Thymus (tissue), 11 donors: ENCODE measurements at regions not wholly inside any gene's neighbourhood (a gene's known extent, or its start where the extent isn't known, plus 50 kb on each side); places are given as distances from the start of the nearest gene placed in this dataset.

Experiments used
- DNase-seq, 9 donors: peaks; one replicate each; pipeline ENCODE4 v3.0.0-alpha.2; 2013; ENCODE audit warnings: low spot score in 9 of 9, low read depth in 6 of 9, missing footprints in 1 of 9
- H3K27ac ChIP-seq, 2 donors: one replicate each; pipeline ENCODE4 v1.5.1; 2013; ENCODE audit warnings: control low read depth in 1 of 2, low read depth in 1 of 2, low read length in 1 of 2, mild to moderate bottlenecking in 1 of 2, moderate library complexity in 1 of 2
- H3K27me3 ChIP-seq, 2 donors: one replicate each; pipeline ENCODE4 v1.5.1; 2013; ENCODE audit warnings: low read length in 1 of 2; ENCODE audit not compliant: control insufficient read depth in 2 of 2, insufficient read depth in 1 of 2
- H3K36me3 ChIP-seq, 2 donors: one replicate each; pipeline ENCODE4 v1.5.1; 2013; ENCODE audit warnings: low read length in 1 of 2, mild to moderate bottlenecking in 1 of 2, moderate library complexity in 1 of 2; ENCODE audit not compliant: control insufficient read depth in 2 of 2, insufficient read depth in 2 of 2
- H3K4me1 ChIP-seq, 2 donors: one replicate each; pipeline ENCODE4 v1.5.1; 2013; ENCODE audit warnings: low read length in 2 of 2; ENCODE audit not compliant: control insufficient read depth in 2 of 2, insufficient read depth in 2 of 2
- H3K4me3 ChIP-seq, 2 donors: one replicate each; pipeline ENCODE4 v1.5.1; 2013; ENCODE audit warnings: low read length in 2 of 2, control low read depth in 1 of 2, mild to moderate bottlenecking in 1 of 2
- H3K9me3 ChIP-seq, 2 donors: one replicate each; pipeline ENCODE4 v1.5.1; 2013; ENCODE audit warnings: low read length in 1 of 2, mild to moderate bottlenecking in 1 of 2; ENCODE audit not compliant: control insufficient read depth in 2 of 2, insufficient read depth in 1 of 2
- WGBS: extraction: QIAGEN DNeasy Blood & Tissue Kit; methylation state at CpG from one replicate; pipeline ENCODE4 v1.1.7; 2013; 5-methylcytosine and 5-hydroxymethylcytosine counted together
- donor health status: healthy.

DNA sequence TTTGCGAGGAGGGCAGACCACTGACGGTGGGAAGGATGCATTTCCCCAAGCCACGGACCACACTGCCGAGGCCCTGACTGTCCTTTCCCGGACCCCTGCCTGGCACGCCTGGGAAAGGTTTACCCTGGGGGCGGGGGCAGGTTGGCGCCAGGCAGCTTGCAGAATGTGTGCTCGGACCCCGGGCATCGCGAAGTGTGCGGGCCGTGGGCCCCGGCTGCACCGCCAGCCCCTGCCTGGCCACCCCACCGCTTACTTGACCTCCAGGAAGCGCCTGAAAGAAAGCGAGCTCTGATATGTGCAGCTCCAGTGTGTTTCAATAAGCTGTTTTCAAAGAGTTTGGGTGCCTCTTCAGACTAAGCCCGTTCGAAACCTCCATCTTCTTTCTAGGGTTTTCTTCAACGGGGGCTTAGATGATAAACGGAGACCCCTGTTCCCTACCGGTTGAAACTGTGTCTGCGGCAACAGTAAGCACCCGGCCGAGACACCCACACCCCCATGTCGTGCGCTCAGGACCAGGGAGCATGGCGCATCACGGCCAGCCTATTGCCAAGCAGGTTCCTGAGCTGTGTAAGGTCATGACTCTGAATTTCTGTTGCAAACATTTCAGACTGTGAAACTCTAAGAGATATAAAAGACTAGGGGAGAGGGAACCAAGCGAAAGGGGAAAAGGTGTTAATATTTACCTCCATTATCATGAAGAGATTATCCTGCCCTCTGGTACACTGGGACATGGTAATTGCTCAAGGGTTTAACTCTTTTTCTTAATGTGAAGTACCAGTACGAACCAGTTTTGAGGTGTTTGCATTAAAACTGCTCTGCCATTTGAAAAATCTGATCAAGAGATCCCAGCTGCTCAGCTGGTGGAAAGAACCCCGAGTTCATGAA lies 231.2 kb upstream of the FOXQ1 start:
- Histone ChIP-seq H3K9me3 (no peaks in the 10 kb centered on the region), H3K4me3 (no peak overlapping the region), H3K27ac (no peak overlapping the region), H3K4me1 (no peaks in the 10 kb centered on the region), H3K27me3 (no peaks in the 10 kb centered on the region), H3K36me3 (no peaks in the 10 kb centered on the region)
- DNase-seq: no peak
- 96% methylated on average over 34 of the region's 34 CpGs for WGBS

DNA sequence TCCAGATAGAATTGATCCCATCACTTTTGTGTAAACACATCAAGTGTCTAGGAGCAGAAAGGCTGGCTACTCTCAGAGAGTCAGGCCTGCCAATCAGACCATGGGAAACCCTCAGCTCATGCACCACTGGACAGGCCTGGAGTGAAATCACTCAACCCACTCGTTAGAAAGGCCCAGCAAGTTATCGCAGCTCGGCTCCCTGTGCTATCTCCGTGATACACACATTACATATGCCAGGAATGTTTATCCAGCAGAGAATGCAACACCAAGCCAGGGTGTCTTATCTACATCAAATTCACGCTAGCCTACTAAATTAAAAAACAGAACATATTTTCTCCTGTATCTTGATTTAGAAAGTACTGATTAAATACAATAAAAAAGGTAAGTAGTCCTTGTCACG lies 232.4 kb upstream of the FOXQ1 start:
- no peak for DNase-seq
- Histone ChIP-seq H3K9me3 (no peaks in the 10 kb centered on the region), H3K27ac (no peak overlapping the region), H3K4me1 (no peaks in the 10 kb centered on the region), H3K4me3 (no peak overlapping the region), H3K27me3 (no peaks in the 10 kb centered on the region), H3K36me3 (no peaks in the 10 kb centered on the region)
- WGBS: 94% methylated on average over 6 of the region's 6 CpGs

DNA sequence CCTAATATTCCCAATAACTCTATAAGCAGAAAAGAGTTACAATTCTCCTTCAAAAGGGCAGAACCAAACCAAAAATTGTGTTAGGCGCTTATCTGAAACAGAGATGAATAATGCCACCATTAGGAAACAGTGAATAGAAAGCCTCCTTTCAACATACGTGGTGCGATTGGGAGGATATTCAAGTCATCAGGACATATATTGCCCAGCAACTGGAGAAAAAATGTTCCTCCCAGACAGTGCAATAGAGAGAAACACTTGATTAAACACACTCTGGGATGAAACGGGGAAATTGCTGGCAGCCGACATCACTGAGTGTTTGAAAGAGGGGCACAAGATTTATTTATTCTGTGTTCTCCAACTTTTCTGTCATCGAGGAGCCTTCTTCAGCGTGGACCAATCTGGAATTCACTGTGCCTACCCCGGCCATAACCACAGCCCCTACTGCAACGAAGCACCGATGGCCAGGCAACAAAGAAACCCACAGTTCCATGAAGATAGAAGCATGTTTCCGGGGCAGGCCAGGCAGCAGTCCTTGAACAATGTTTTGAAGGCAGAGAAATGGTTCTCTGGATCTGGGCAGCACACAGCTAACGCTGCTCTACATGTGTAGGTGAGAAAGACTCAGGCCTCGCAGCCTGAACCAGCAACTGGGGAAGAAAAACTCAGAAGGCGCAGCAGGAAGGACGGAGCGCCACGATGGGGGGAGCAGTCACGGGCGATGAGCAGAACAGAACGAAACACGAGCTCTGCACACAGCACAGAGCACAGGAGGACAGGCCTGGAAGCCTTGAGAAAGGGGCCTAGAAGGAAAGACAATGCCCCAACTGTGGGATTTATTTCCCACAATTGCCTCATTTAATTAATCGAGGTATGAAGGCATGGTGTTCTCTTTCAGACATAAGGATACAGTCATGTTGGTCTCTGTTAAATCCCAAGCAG lies 234.2 kb upstream of the FOXQ1 start:
- DNase-seq: no peak
- H3K9me3 ChIP-seq: no peaks in the 10 kb centered on the region
- H3K36me3 ChIP-seq: no peaks in the 10 kb centered on the region
- no peaks in the 10 kb centered on the region for H3K4me1 ChIP-seq
- H3K27me3 ChIP-seq: no peaks in the 10 kb centered on the region
- H3K27ac ChIP-seq: no peak overlapping the region
- H3K4me3 ChIP-seq: no peak overlapping the region
- 89% methylated on average over 22 of the region's 22 CpGs for WGBS

DNA sequence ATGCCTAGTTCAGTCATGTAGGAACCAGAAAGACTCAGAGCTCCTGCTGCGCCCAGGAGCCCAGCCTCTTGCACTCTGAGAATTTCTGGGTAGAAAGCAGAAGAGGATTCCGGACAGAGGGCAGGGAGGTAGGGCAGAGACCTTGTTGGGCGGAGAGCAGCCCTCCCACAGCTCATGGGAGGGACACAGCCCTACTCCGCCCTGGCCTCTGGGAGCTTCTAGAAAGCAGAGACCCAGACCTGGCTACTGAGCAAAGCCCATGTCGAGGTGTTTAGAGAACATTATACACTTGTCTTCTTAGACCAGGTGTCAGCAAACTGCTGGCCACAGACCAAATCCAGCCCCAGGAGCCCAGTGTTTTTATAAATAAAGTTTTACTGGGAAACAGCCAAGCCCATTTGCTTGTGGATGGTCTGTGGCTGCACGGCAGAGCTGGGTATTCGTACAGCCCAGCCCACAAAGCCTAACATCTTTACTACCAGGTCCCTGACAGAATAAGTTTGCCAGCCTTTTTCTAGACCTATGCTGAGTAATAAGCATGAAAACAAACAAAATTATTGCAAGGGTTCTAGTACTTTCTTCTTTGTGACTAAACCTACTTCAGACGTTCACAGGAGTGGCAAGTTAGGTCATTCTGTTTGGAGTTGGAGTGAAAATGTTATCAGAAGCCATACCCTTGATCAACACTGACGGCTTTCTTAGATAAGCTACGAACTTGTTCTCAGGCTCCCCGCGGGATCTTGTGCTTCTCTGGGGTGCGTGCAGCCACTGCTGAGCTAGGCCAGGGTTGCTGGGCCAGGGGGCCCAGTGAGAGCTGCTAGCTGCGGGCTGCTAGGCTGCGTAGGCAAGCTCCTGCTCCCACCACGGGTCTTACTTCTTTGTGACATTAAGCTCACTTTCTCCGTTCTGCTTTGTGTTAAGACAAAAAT lies 235.1 kb upstream of the FOXQ1 start:
- Histone ChIP-seq H3K36me3 (no peaks in the 10 kb centered on the region), H3K4me1 (no peaks in the 10 kb centered on the region), H3K9me3 (no peaks in the 10 kb centered on the region), H3K27ac (no peak overlapping the region), H3K4me3 (no peak overlapping the region), H3K27me3 (no peaks in the 10 kb centered on the region)
- no peak for DNase-seq
- WGBS: 78% methylated on average over 17 of the region's 17 CpGs

DNA sequence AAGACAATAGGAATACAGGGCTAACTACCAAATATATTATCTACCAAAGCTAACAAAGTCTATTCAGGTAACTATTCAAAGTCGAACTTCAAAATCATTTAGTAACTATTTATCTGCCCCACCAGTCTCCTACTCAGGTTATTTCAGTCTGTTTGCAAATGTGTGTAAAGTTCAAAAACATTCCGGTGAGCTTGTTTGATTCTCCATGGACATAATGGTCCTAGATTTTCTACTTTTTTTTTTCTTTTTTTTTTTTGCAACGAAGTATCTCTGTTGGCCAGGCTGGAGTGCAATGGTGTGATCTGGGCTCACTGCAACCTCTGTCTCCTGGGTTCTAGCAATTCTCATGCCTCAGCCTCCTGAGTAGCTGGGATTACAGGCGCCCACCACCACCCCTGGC lies 236.0 kb upstream of the FOXQ1 start:
- 93% methylated on average over 4 of the region's 4 CpGs for WGBS
- Histone ChIP-seq H3K9me3 (no peaks in the 10 kb centered on the region), H3K27me3 (no peaks in the 10 kb centered on the region), H3K4me1 (no peaks in the 10 kb centered on the region), H3K36me3 (no peaks in the 10 kb centered on the region), H3K27ac (no peak overlapping the region), H3K4me3 (no peak overlapping the region)
- no peak for DNase-seq

DNA sequence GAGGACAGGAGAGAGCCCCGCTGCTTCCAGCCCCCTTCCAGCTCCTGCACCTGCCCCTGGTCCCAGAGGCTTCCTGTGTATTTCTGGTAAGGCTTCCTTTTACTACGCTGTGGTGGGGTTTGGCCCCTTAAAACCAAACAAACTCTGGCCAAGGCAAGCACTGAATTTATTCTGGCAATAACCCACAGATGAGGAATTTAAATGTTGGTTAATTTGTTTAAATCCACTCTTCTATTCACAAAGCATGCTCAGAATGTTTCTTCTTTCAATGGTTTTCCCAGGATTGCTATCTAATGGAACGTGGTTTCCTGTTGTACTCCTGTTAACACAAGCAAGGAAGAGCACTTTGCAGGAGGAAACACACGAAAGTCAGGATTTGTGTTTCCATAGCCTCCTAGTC lies 236.5 kb upstream of the FOXQ1 start:
- H3K9me3 ChIP-seq: no peaks in the 10 kb centered on the region
- no peak overlapping the region for H3K27ac ChIP-seq
- H3K4me3 ChIP-seq: no peak overlapping the region
- H3K27me3 ChIP-seq: no peaks in the 10 kb centered on the region
- 32% methylated on average over 4 of the region's 4 CpGs for WGBS
- no peaks in the 10 kb centered on the region for H3K4me1 ChIP-seq
- DNase-seq: no peak
- H3K36me3 ChIP-seq: no peaks in the 10 kb centered on the region

DNA sequence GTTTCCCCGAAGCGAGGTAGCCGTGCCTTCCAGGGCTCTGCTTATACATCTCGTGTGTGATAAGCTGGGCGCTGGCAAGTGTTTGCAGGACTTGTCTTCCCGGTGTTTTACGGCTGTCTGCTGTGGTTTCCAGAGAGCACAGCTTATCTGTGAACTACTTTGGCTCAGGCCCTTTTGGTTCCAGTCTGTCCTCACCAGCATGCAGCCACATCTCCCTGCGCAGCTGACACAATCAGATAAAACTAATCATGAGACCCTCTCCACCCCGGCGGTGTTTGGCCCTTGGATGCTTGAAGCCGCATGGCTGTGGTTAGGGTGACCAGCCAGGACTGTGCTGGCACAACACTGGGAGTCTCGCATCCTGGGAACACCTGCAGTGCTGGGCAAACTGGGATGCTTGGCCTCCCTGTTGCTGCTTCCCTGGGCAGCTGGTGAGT lies 241.8 kb upstream of the FOXQ1 start:
- H3K4me3 ChIP-seq: no peak overlapping the region
- WGBS: 29% methylated on average over 12 of the region's 12 CpGs
- H3K27ac ChIP-seq: no peak overlapping the region
- no peak for DNase-seq
- peaks cover 0 to 3% of the 10 kb centered on the region in 2 donors for H3K27me3 ChIP-seq
- H3K36me3 ChIP-seq: no peaks in the 10 kb centered on the region
- no peaks in the 10 kb centered on the region for H3K4me1 ChIP-seq
- no peaks in the 10 kb centered on the region for H3K9me3 ChIP-seq

DNA sequence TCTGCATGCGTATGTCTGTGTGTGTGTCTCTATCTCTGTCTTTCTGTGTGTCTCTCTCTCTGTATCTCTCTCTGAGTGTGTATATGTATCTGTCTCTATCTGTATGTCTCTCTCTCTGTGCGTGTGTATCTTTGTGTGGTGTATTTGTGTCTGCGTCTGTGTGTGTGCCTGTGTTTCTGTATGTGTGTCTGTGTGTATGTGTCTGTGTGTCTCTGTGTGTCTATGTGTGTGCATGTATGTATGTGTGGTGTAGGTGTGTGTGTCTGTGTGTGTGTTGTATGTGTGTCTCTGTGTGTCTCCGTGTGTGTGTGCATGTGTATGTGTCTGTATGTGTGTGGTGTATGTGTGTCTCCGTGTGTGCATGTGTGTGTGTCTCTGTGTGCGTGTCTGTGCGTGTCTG lies 243.0 kb upstream of the FOXQ1 start:
- no peaks in the 10 kb centered on the region for H3K36me3 ChIP-seq
- H3K9me3 ChIP-seq: no peaks in the 10 kb centered on the region
- peaks cover 0 to 3% of the 10 kb centered on the region in 2 donors for H3K27me3 ChIP-seq
- DNase-seq: no peak
- no peak overlapping the region for H3K27ac ChIP-seq
- 93% methylated on average over 7 of the region's 7 CpGs for WGBS
- no peaks in the 10 kb centered on the region for H3K4me1 ChIP-seq
- H3K4me3 ChIP-seq: no peak overlapping the region
